CD4-positive, alpha-beta T cell treated with Interleukin-4 for 4 hours (primary cell): ENCODE measurements at regions not wholly inside any gene's neighbourhood (a gene's known extent, or its start where the extent isn't known, plus 50 kb on each side); places are given as distances from the start of the nearest gene placed in this dataset.
A peak's percentile ranks its signal among the peaks of the same experiment; 100 is the strongest.

ENCODE experiments used
- DNase-seq: peaks from one replicate; pipeline ENCODE4 v3.0.0-alpha.2; 2020

- DNase-seq: no peak
These were observed 119.1 kb upstream of the UBE3A start for GRCh38 chr15:25557926-25558325.

GRCh38 chr15:25556136-25556535 is 117.3 kb upstream of the UBE3A start:
- no peak for DNase-seq

GRCh38 chr15:25554640-25555039 is 115.8 kb upstream of the UBE3A start:
- no peak for DNase-seq

- DNase-seq: no peak
These were observed 109.8 kb upstream of the UBE3A start for GRCh38 chr15:25548600-25548999.

- no peak for DNase-seq
These were observed 107.1 kb upstream of the UBE3A start for GRCh38 chr15:25545889-25546288.

GRCh38 chr15:25545017-25545416 is 106.2 kb upstream of the UBE3A start:
- no peak for DNase-seq

GRCh38 chr15:25544076-25544475 is 105.3 kb upstream of the UBE3A start:
- no peak for DNase-seq

GRCh38 chr15:25543196-25543595 is 104.4 kb upstream of the UBE3A start:
- no peak for DNase-seq

- DNase-seq: no peak
These were observed 102.4 kb upstream of the UBE3A start for GRCh38 chr15:25541228-25541627.

- no peak for DNase-seq
These were observed 98.2 kb upstream of the UBE3A start for GRCh38 chr15:25536801-25537611.

- no peak for DNase-seq
These were observed 97.0 kb upstream of the UBE3A start for GRCh38 chr15:25535866-25536265.

GRCh38 chr15:25534293-25534692 is 95.5 kb upstream of the UBE3A start:
- no peak for DNase-seq

GRCh38 chr15:25532269-25533140 is 93.7 kb upstream of the UBE3A start:
- DNase-seq: no peak

- DNase-seq: no peak
These were observed 91.0 kb upstream of the UBE3A start for GRCh38 chr15:25529774-25530173.

- DNase-seq: no peak
These were observed 88.3 kb upstream of the UBE3A start for GRCh38 chr15:25527118-25527517.

- no peak for DNase-seq
These were observed 86.9 kb upstream of the UBE3A start for GRCh38 chr15:25525741-25526140.

GRCh38 chr15:25515633-25516032 is 76.8 kb upstream of the UBE3A start:
- no peak for DNase-seq

- DNase-seq: no peak
These were observed 75.7 kb upstream of the UBE3A start for GRCh38 chr15:25514522-25514921.

GRCh38 chr15:25512957-25513356 is 74.1 kb upstream of the UBE3A start:
- DNase-seq: no peak

- no peak for DNase-seq
These were observed 71.3 kb upstream of the UBE3A start for GRCh38 chr15:25510146-25510545.

- DNase-seq: no peak
These were observed 70.9 kb upstream of the UBE3A start for GRCh38 chr15:25509703-25510102.

- peak; percentile 10 for DNase-seq
These were observed 69.7 kb upstream of the UBE3A start for GRCh38 chr15:25508369-25509002.

GRCh38 chr15:25504307-25504706 is 65.5 kb upstream of the UBE3A start:
- no peak for DNase-seq
